Glomerular endothelial cell (primary cell): ENCODE measurements at regions not wholly inside any gene's neighbourhood (a gene's known extent, or its start where the extent isn't known, plus 50 kb on each side); places are given as distances from the start of the nearest gene placed in this dataset.
"Not testable (repeated sequence)": the region's sequence is repeated elsewhere in the genome, so short reads cannot be mapped to it uniquely, and the experiment has no call there.

ENCODE experiments used
- DNase-seq: peaks from one replicate; pipeline ENCODE4 v3.0.0-alpha.2; 2011; ENCODE audit warnings: low read depth, low spot score; ENCODE audit errors: extremely low read depth

DNA sequence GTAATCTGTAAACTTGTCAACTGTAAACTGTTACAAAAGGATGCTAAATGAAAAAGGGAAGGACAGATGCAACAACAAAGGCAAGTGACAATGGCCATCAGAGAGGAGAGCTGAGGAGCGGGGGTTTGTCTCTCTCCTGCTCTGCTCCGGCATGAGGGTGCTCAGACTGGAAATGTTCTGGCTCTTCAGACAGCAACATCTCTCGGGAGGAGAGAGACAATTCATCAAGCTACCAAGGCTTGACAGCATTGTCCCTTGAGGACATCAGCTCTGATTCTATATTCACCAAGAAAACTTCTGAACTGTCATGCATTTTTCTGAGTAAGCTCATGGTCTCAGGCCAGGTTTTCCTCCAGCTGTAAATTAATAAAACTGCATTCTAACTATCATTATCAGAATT is 408.2 kb downstream of the IGSF11 start:
- no peak for DNase-seq

DNA sequence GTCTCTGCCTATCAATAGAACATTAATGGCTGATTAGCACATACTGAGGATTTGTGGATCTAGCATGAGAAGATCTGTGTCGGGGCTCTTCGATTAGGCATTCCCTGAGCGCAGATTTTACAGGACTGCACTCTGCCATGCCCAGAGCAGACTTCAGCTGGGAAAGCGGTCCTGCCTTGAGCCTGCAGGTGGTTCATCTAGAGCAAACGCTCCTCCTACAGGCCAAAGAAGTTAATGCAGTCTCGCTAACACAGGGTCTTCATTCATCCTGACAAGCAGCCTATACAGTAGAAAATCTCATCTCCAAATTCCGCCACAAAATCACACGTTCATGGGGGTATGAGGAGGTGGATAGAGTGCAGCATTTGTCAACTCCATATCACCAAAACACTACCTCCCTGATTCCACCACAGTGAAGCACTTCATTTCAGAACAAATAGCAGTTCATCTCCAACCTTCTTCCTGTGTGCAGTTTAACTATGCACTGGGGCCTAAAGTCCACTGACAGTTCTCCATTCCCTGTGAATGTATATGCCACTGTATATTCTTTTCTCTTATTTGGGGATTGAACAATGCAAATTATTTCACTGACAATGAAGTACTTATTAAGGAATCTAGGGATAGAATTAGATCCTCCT is 405.8 kb downstream of the IGSF11 start:
- DNase-seq = peak; percentile 48

- DNase-seq = no peak
Observed at GRCh38 chr3:118629821-118630220, 404.8 kb downstream of the IGSF11 start.

DNA sequence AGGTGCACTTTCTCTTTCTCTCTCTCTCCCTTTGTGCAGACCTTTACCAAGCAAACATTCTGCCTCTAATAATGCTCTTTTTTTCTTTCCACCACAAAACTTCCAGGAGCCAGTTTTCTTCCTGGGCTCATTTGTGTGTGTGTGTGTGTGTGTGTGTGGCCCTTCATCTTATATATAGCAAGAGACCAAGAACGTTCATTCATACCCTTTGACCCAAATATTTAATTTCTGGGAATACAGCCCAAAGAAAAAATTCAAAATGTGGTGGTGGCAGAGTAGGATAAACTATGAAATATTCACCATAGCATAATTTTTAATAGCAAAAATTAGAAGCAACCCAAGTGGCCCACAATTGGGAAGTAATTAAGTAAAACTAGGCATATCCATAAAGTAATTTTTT is 398.9 kb downstream of the IGSF11 start:
- DNase-seq = no peak

- no peak for DNase-seq
Observed at GRCh38 chr3:118636841-118637240, 397.8 kb downstream of the IGSF11 start.

- no peak for DNase-seq
Observed at GRCh38 chr3:118637846-118638245, 396.8 kb downstream of the IGSF11 start.

GRCh38 chr3:118641608-118642007 is 393.0 kb downstream of the IGSF11 start:
- no peak for DNase-seq

GRCh38 chr3:118671192-118671591 is 363.5 kb downstream of the IGSF11 start:
- DNase-seq = no peak

GRCh38 chr3:118675305-118675704 is 359.3 kb downstream of the IGSF11 start:
- no peak for DNase-seq

DNA sequence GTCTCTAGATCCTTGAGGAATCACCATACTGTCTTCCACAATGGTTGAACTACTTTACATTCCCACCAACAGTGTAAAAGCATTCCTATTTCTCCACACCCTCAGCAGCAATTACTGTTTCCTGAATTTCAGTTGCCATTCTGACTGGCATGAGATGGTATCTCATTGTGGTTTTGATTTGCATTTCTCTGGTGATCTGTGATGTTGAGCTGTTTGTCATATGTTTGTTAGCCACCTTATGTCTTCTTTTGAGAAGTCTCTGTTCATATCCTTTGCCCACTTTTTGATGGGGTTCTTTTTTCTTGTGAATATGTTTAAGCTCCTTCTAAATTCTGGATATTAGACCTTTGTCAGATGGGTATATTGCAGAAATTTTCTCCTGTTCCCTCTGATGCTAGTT is 356.0 kb downstream of the IGSF11 start:
- DNase-seq = not testable (repeated sequence)

GRCh38 chr3:118682921-118683320 is 351.7 kb downstream of the IGSF11 start:
- no peak for DNase-seq

DNA sequence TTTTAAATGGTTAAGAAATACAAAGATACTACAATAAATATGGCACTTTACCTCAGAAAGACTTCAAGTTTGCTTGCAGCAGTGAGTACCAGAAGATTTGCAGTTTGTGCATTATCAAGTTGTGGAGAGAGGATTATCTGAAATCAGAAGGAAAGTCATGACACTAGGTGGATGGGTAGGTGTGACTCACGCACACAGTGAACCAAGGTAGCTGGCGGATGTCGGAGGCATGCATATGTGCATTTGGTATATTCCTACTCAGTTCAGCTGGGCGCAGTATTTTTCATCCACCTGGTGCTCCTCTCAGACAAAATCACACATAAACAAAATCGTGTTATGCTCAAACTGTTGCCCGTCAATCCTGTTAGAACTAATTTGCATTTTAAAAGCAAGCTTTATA is 351.0 kb downstream of the IGSF11 start:
- DNase-seq = no peak

- DNase-seq = no peak
Observed at GRCh38 chr3:118688396-118688884, 346.2 kb downstream of the IGSF11 start.

DNA sequence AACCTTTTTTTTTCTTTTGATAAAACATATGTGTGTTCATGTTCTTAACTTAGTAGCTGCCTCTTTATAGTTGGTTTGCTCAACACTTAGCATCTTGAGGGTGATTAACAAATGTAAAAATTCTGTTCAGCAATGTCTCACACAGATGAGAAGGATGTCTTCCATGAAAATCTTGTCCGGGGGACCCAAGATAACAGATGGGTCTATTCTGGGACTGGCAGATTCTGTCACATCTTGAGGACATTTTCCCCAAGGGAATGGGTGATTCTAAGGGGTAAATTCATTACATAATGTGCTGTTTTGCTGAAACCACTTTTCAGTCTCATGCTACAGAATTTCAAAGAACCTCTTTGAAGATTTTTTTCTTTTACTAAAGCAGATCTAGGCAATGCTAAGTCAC is 342.2 kb downstream of the IGSF11 start:
- DNase-seq = no peak

GRCh38 chr3:118705487-118706219 is 329.0 kb downstream of the IGSF11 start:
- DNase-seq = no peak

DNA sequence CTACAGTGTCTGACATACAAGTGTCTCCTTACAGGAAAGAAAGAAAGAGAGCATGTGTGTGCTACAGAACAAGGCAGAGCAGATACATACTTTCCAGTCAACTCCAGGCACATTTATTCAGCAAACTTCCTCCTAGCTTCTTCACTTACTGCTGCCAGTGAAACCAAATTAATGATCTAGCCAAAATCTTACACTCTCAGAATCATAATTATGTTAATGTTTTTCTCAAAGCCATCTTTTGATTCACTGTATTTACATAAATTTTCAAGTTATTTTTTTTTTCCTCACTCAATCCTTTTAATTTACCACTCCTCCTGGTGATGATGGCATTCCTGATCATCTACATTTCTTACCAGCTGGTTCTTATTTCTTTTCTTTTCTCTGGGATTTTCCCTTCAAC is 326.7 kb downstream of the IGSF11 start:
- DNase-seq = no peak

DNA sequence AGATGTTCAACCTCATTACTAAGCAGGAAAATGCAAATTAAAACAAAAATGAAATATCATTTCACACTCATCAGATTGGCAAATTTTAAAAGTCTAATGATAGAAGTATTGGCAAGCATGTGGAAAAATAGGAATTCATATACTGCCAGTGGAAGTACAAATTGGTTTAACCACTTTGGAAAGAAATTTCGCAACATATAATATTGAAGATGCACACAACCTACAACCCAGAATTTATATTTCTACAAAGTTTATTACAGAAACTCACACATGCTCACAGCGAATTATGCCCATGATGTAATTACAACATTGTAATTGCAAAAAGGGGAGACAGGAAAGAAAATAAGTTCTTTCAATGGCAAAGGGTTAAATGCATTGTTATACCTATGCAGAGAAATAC is 324.1 kb downstream of the IGSF11 start:
- no peak for DNase-seq

DNA sequence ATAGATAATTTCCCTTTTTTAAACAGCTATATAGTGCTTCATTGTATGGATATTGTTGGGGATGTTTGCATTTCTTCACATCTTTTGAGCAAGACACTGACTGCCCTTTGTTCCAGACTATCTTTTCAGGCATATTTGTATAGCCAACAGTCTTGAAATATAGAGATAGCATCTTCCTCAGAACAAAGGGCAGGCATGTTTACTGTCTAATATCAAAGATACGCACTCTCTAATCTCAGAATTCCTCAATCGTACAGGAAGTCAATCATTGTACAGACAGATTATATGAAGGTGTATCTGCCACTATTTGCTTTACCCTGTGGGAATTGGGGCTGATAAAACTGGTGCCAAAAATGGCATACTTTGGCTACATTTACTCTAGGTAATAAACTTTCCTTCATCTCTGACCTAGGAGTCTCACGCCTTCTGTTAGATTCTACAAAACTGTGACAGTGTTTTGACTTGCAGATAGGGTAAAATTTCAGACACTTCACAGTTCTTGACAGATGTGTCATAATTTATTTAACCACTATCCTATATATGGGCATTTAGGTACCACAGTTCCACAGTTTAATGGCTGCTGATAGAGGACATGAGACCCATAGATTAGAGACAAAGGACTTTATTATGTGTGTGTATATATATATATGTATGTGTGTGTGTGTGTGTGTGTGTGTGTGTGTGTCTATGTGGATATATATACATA is 321.0 kb downstream of the IGSF11 start:
- no peak for DNase-seq

DNA sequence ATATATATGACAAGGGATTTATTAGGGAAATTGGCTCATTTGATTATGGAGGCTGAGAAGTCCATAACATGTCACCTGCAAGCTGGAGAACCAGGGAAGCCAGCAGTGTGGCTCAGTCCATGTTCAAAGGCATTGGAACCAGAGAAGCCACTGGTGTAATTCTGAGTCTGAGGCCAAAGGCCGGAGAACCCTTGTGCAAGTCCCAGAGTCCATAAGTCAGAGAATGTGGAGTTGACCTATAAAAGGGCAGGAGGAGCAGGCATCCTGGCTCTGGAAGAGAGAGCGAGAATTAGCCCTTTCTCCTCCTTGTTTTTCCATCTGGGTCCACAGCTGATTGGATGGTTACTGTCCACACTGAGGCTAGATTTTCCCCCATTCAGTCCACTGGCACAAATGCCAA is 319.8 kb downstream of the IGSF11 start:
- DNase-seq = no peak

DNA sequence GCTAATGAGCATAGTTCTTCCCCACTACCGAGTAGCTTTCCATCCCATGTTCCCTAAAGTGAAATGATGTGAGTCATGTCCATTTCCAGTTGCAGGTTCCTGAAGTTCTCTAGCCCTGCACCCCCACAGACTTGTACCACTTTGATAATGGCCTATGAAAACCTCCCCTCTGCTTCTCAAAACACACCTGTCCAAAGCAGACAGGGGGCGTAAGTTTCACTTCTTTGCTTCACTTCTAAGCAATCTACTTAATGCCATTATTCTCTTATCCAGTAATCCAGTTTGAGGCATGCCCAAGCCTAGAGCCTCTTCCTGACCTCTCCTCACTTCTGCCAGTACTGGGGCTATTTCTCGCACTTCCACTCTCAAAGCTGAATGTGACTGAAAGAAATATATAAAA is 305.1 kb downstream of the IGSF11 start:
- DNase-seq = no peak

DNA sequence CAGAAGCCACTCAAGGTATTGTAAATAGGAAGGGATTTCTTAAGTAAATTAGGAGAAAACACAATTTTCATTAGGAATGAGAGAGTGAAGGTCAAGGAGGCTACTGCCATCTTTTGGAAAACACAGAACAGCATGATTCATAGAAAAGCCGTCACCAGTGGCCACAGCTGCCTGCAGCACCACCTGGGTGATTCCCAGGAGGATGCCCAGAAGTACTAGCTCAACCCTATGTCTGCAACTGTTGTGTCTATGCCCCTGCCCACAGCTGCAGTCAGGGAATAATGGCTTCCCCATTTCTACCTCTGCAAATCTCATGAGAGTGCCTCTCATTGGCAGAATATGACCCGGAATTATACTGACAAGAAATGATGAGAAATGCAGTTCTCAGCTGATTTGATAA is 300.0 kb downstream of the IGSF11 start:
- DNase-seq = no peak

DNA sequence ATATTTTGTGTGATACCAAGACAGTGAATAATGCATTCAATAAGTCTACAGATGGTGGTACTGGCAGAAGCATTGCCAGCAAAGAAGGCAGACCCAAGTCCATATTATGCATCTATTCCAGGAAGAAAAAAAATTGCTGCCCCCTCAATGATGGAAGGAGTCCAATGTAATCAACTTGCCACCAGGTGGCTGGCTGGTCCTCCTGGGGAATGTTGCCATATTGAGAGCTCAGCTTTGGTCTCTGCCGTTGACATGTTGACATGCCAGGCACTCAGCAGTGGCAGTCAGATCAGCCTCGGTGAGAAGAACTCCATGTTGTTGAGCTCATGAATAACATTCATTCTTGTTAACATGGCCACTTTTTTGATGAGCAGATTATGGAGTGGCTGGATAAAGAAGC is 298.5 kb downstream of the IGSF11 start:
- DNase-seq = no peak
